Umbilical cord (tissue), 1 donor: ENCODE measurements at regions not wholly inside any gene's neighbourhood (a gene's known extent, or its start where the extent isn't known, plus 50 kb on each side); places are given as distances from the start of the nearest gene placed in this dataset.

Experiments
- DNase-seq: peaks from one replicate; pipeline ENCODE4 v3.0.0-alpha.2; 2015; ENCODE audit warnings: low spot score

GRCh38 chr5:89733772-89734171 is 675.8 kb downstream of the CETN3 start:
- no peak for DNase-seq

DNA sequence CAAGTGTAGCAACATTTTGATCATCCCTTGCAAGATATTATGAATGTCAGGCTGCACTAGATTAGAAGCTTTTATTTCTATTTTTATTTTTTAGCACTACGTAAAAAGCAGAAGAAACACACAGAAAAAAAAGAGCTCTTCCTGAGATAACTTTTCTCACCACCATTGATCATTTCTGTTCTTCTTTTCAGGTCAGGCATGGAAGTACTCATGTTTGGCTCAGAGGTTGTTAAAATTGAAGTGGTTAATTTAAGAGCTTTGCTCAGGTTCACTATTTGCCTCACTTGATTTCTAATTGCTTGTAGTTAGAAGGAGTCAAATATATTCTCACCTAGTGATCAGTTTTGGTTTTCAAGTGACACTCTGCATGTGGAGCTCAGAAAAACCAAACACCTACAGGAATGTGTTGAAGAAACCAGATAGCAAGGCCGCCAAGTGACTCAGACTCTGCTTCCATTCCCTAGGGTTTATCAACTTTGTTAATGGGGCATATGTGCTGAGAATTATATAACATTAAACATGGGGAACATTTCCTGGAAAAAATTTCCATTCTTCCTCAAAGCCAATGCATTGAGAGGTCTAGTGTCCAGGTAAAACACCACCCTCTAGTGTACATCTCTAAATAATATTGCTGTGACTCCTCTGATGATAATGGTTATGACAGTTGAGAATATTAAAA is 679.8 kb downstream of the CETN3 start:
- DNase-seq = no peak

GRCh38 chr5:89728750-89729149 is 680.8 kb downstream of the CETN3 start:
- DNase-seq = peak; percentile 67

DNA sequence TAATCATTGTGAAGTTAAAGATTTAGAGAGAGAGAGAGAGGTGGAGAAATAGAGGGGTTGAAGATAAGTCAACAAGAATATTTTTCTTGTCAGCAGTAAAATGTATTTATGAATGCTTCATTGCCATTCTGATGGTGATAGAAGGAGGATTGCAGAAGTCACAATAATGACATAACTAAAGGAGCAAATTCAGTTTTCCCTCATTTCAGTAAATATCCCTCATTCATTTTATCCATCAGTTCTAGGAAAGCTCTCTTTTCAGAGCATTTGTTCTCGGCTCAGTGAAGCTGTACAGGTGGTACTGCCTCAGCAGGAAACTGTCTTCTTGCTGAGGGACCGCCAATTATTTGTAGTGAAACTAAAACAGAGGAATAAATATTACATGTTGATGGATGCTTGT is 681.4 kb downstream of the CETN3 start:
- DNase-seq = no peak

GRCh38 chr5:89724379-89725095 is 685.0 kb downstream of the CETN3 start:
- no peak for DNase-seq

GRCh38 chr5:89723907-89724306 is 685.6 kb downstream of the CETN3 start:
- DNase-seq = no peak

DNA sequence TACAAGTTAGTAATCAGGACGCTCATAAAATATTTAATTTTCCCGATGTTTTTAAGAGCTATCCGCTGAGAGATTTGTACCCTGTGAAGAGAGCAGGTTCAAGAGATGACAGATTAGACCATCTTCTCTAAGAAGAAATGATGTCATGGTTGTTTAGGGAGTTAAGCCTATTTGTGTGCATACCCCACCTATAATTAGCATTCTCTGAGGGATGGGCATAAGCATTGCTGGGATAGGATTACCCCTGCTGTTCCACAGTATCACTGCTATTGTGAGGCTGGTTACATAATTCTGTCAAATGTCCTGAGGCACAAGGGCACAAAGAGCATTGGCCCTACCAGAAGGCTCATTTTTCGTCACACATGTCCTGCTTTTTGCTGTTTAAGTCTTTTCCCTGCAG is 687.0 kb downstream of the CETN3 start:
- no peak for DNase-seq

DNA sequence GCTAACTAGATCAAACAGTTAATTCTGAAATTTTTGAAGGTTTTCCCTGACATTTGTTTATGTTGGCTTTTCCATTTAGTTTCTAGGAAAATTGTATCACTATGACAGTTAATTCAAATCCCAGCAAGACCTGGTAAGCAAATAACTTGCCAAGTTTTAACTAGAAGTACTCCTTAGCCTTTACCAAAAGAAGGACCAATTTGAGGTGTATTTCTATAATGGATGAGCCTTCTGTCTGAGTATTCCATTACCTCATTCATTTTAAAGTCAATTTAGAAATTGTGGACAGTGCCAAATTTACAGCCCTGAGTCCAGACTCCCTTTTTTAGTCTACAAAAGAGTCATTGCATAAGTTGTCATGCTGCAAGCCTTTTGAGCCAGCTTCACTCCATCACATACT is 687.6 kb downstream of the CETN3 start:
- DNase-seq = no peak

- no peak for DNase-seq
Measured at GRCh38 chr5:89721353-89721752, 688.2 kb downstream of the CETN3 start.

GRCh38 chr5:89712134-89712700 is 697.3 kb downstream of the CETN3 start:
- DNase-seq = no peak

DNA sequence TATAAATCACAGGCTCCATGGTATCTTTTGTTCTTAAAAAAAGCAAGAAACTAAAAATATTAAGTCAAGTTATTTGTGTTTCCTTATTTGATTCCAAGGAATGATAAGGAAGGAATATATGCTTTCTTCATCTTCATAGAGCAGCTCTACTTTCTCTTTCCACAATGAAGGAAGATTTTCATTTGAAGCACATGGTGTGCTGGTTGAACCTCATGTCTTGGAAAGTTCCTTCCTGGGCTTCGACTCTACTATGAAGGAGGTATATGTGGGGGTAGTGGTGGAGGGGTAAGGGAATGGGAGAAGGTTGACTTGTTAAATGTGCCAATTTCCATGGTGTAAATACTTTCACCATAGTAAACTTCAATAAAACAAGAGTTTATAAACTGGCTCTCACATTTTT is 698.0 kb downstream of the CETN3 start:
- DNase-seq = no peak

DNA sequence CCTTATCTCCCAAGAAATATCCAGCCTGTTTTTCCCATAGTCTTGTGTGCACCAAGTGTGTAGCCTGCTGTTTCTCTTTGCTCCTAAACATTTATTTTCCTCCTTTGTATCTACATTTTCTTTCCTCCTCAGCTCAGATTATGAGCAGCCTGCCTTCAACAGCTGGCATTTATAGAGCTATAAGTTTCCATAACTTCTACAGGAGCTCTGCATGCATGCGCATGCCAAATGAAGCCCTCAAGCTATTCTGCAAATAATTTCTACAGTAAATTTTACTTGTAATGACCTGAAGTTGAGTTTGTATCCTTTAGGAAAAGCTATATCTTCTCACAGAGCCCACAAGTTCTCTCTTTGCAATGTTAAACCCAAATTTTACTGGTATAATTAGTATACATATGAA is 699.5 kb downstream of the CETN3 start:
- no peak for DNase-seq

DNA sequence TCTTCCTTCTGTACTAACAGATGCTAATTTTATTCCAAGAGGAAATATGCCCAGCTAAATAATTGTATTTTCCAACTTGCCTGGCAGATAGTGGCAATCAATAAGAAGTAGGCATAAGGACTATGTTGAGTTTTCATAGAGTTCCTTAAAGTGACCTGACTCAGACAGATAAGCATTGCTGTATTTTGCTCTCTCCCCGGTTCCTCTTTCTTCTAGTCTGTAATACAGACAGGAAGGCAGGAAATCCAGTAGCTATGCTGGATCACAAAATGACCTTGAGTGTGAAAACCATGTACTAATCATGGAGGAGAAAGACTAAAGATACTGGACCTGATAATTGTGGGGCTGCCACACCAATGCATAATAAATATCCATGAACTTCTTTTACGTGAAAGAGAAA is 701.7 kb downstream of the CETN3 start:
- DNase-seq = no peak

GRCh38 chr5:89706731-89707130 is 702.8 kb downstream of the CETN3 start:
- DNase-seq = no peak

DNA sequence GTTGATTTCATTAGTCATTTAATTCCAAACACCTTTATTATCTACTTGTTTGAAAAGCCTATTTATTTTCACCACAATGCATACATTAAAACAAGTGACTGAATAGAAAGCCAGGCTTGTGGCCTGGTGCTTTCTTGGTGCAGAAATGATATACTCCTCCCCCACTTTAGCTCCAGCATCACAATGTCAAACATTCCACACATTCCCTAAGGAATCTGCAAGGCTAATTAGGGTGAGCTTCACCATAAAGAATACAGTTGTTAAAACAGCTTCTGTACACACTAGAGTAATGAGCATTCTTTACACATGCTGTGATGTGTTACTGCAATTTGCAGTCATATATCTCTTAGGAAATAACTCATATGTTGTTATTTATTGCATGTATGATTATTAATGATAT is 705.7 kb downstream of the CETN3 start:
- peak; percentile 18 for DNase-seq

GRCh38 chr5:89698028-89698427 is 711.5 kb downstream of the CETN3 start:
- DNase-seq = no peak

DNA sequence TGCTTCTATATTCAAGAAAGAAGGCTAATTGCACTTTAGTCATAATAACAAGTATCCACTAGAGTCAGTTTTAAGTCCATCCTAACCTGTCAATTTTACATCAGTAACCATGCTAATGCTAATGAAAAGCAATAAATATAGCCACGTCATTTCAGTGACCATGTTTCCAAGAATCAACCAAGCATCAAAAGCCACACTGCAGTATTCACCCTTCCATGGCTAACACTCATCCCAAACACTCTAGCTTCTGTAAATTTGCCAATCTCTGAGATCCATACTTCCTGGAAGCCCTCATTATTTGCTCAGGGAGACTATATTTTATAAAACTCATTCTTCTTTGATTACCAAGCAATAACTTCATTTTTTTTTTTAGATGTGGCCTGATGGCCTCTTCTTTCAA is 712.0 kb downstream of the CETN3 start:
- DNase-seq = no peak

DNA sequence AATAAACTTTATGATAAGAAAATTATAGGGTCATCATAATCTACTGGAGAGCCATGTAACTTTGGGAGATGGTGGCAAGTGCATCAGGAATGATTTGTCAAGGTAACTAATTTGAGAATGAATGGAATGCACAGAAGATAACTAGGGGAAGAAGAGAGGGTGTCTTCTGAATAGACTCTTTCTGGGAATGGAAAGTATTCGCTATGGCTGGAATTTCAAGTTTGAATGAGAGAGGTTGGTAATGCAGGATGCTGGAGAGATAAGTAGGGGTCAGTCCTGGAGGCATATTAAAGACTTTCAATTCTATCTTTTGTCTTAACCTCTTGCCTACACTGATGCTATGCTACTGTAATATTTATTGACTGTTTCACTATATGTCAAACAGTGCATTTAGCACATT is 714.2 kb downstream of the CETN3 start:
- no peak for DNase-seq

DNA sequence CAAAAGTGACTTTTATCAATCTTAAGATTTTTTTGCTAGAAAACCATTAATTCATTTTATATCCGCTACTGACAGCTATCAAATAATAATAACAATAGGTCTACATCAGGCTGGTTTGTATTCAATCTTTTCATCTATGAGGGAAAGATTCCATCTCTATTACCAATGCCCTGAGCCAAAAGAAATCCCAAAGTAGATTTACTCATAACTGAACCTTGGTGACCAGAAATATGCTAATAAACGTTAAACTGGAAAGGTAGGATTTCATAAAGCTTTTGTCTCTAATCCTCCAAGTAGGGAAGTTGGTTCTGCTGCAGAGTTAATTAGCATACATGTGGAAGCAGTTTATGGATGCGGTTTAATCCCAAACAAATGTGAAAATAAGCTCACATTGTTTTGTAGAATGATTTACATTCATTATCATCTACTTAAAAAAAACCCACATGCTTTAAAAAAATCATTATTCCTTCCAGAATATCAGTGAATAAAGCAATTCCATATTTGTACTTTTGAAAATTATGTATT is 715.5 kb downstream of the CETN3 start:
- DNase-seq = no peak

- DNase-seq = no peak
Measured at GRCh38 chr5:89690331-89690730, 719.2 kb downstream of the CETN3 start.

- peak; percentile 55 for DNase-seq
Measured at GRCh38 chr5:89686081-89686765, 723.3 kb downstream of the CETN3 start.

DNA sequence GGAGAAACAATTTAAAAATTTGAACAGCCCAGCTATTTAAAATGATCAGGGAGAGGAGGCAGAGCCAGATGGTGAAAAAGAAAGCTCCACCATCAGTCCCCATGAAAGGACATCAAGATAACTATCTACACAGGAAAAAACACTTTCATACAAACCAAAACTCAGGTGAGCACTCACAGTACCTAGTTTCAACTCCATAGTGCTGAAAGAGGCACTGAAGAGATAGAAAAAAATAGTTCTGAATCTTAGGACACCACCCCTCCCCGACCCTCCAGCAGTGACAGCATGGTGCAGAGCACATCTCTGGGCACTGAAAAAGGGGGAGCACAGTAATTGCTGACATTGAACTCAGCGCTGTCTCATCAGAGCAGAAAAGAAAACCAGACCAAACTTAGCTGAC is 732.9 kb downstream of the CETN3 start:
- DNase-seq = no peak
